Nephron (organoid): ENCODE measurements at regions not wholly inside any gene's neighbourhood (a gene's known extent, or its start where the extent isn't known, plus 50 kb on each side); places are given as distances from the start of the nearest gene placed in this dataset.

Source experiments
- H3K27ac Mint-ChIP-seq, 3 experiments: 2 replicates each; pipeline ENCODE4 v1.8.0; 2020; ENCODE audit warnings: mixed read lengths in 3 of 3, mild to moderate bottlenecking in 2 of 3, moderate library complexity in 1 of 3
- H3K27me3 Mint-ChIP-seq: 2 replicates; pipeline ENCODE4 v1.8.0; 2021; ENCODE audit warnings: low read depth, mild to moderate bottlenecking, moderate library complexity, mixed read lengths
- H3K36me3 Mint-ChIP-seq: 2 replicates; pipeline ENCODE4 v1.8.0; 2020; ENCODE audit warnings: low read depth, mixed read lengths
- H3K4me1 Mint-ChIP-seq: 2 replicates; pipeline ENCODE4 v1.8.0; 2020; ENCODE audit warnings: mixed read lengths
- H3K4me3 Mint-ChIP-seq, 3 experiments: 2 replicates each; pipeline ENCODE4 v1.8.0; 2020; ENCODE audit warnings: mild to moderate bottlenecking in 3 of 3, mixed read lengths in 3 of 3, moderate library complexity in 2 of 3
- H3K9me3 Mint-ChIP-seq: 2 replicates; pipeline ENCODE4 v1.8.0; 2020; ENCODE audit warnings: mixed read lengths
- TF ChIP-seq, protein P1 (sequence below), 3 experiments: fragments of 200-600 bp; sonication (generic); IDR thresholded peaks; one replicate each; pipeline ENCODE4 v1.5.0; 2021; ENCODE audit warnings: antibody characterized with exemption in 3 of 3; ENCODE audit not compliant: unreplicated experiment in 3 of 3

DNA sequence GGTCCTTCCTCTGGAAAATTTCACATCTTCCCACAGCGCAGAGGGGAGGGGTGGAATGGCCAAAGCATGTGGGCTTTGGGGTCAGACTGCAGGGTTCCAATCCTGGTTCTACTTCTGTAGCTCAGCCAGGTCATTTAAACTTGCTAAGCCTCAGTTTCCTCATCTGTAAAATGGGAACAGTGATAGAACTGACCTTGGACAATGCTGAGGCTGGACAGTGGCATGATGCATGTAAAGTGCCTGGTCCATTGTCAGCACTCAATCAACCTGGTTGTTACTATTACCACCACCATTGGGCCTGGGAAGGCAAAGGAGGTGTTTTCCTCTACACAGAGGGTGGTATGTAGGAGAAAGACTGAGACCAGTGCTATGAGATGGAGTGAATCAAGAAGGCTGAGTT is 162.8 kb downstream of the VRK1 start:
- H3K27me3 Mint-ChIP-seq, result no peaks in the 10 kb centered on the region
- no peak overlapping the region for H3K4me3 Mint-ChIP-seq
- H3K9me3 Mint-ChIP-seq, result peaks cover 6% of the 10 kb centered on the region
- TF ChIP-seq, protein P1, sequence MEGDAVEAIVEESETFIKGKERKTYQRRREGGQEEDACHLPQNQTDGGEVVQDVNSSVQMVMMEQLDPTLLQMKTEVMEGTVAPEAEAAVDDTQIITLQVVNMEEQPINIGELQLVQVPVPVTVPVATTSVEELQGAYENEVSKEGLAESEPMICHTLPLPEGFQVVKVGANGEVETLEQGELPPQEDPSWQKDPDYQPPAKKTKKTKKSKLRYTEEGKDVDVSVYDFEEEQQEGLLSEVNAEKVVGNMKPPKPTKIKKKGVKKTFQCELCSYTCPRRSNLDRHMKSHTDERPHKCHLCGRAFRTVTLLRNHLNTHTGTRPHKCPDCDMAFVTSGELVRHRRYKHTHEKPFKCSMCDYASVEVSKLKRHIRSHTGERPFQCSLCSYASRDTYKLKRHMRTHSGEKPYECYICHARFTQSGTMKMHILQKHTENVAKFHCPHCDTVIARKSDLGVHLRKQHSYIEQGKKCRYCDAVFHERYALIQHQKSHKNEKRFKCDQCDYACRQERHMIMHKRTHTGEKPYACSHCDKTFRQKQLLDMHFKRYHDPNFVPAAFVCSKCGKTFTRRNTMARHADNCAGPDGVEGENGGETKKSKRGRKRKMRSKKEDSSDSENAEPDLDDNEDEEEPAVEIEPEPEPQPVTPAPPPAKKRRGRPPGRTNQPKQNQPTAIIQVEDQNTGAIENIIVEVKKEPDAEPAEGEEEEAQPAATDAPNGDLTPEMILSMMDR (IDR thresholded peaks at IDR 0.05; ENCODE audit: unreplicated experiment in 3 of 3), result no peak
- H3K27ac Mint-ChIP-seq, result no peak overlapping the region
- no peaks in the 10 kb centered on the region for H3K36me3 Mint-ChIP-seq
- H3K4me1 Mint-ChIP-seq, result no peaks in the 10 kb centered on the region

DNA sequence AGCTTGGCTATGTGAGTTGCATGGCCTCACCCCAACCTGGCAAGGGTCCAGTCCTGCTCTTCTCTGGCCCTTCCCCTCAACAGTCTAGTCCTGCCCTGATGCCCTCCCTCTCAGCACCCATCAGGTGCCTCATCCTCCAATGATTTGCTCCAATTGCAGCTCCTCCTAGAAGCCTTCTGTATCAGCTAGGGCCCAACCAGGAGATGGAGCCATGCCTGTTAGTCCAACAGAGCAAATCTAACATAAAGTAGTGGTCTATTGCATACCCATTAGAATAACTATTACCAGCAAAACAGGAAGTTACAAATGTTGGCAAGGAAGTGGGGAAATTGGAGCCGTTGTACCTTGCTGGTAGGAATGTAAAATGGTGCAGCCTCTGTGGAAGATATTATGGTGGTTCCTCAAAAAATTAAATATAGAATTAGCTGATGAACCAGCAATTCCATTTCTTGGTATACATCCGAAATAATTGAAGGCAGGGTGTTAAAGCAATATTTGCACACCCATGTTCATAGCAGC is 163.5 kb downstream of the VRK1 start:
- H3K4me1 Mint-ChIP-seq, result no peaks in the 10 kb centered on the region
- no peaks in the 10 kb centered on the region for H3K36me3 Mint-ChIP-seq
- H3K27ac Mint-ChIP-seq, result no peak overlapping the region
- H3K27me3 Mint-ChIP-seq, result no peaks in the 10 kb centered on the region
- H3K4me3 Mint-ChIP-seq, result no peak overlapping the region
- TF ChIP-seq, protein P1 (IDR thresholded peaks at IDR 0.05; ENCODE audit: unreplicated experiment in 3 of 3), result no peak
- H3K9me3 Mint-ChIP-seq, result peaks cover 6% of the 10 kb centered on the region

DNA sequence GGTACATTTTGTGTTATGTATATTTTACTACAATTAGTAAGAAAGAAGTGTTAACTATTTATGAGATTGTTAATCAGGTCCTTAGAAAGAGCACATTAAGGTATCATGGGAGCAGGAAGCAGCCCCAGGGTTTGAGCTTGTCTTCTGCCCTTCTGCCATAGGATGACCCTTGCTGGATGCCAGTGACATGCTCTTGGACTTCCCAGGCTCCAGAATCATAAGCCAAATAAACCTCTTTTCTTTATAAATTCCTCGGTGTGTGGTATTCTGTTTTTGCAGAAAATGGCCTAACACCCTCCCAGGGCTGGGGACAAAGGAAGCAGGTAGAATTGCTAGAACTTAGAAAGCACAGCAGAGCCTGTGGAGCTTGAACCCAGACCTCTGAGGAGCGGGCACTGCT is 164.7 kb downstream of the VRK1 start:
- Mint-ChIP-seq H3K36me3 (no peaks in the 10 kb centered on the region), H3K27ac (no peak overlapping the region), H3K9me3 (peaks cover 6% of the 10 kb centered on the region), H3K27me3 (no peaks in the 10 kb centered on the region), H3K4me3 (no peak overlapping the region), H3K4me1 (no peaks in the 10 kb centered on the region)
- TF ChIP-seq, protein P1 (IDR thresholded peaks at IDR 0.05; ENCODE audit: unreplicated experiment in 3 of 3), result no peak

DNA sequence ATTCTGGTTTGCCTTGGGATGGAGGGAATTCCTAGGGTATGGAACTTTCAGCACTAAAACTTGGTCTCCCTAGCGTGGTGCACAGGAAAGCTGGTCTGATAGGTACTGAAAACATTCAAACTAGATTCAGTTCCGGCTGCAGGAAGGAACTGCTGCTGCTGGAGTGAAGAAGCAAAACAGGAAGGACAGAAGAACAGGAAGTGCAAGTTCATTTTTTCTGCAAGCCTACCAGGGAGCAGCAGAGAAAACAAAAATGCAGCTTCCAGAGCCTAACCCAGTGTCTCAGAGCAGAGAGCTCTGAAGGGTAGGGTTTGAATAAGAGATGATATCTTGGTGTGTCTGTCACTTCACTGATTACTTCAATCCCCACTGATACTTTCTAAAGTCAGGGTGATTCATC is 165.2 kb downstream of the VRK1 start:
- H3K36me3 Mint-ChIP-seq, result no peaks in the 10 kb centered on the region
- H3K4me1 Mint-ChIP-seq, result no peaks in the 10 kb centered on the region
- H3K4me3 Mint-ChIP-seq, result no peak overlapping the region
- H3K27me3 Mint-ChIP-seq, result no peaks in the 10 kb centered on the region
- peaks cover 8% of the 10 kb centered on the region for H3K9me3 Mint-ChIP-seq
- H3K27ac Mint-ChIP-seq, result no peak overlapping the region
- TF ChIP-seq, protein P1 (IDR thresholded peaks at IDR 0.05; ENCODE audit: unreplicated experiment in 3 of 3), result no peak

DNA sequence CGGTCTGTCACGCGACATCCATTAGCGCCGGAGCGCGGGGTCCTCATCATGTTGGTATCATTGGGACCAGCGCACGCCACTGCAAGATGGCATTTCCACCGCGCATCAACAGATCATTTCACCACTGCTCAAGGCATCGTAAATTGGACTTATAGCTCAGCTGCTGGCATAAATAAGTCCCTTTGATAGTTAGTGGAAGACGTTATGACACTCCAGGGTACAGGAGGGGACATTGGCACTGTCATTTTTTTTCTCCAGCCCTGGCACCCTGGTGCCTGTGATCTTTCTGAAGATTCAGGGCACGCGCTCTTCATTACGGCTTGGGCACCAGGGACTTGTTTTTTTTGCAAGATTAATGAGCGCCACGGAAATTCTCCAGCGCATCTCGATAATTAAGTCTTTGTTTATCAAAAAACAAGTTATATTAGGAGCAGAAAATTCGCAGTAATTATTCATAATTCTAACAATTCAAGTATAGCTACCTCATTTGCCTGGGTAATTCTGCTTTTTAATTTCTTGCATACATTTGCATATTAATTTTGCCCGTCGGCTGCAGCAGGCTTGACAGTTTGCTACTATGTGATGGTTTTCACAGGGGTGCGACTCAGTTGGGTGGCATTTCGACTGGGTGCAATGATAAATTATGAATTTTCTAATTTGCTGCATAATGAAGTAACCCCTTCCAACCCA is 167.7 kb downstream of the VRK1 start:
- TF ChIP-seq, protein P1 (IDR thresholded peaks at IDR 0.05; ENCODE audit: unreplicated experiment in 3 of 3), result no peak

More for the DNA sequence above, 167.7 kb downstream of the VRK1 start:
- no peak overlapping the region for H3K4me3 Mint-ChIP-seq
- no peak overlapping the region for H3K27ac Mint-ChIP-seq
- no peaks in the 10 kb centered on the region for H3K4me1 Mint-ChIP-seq
- no peaks in the 10 kb centered on the region for H3K27me3 Mint-ChIP-seq
- H3K9me3 Mint-ChIP-seq, result peaks cover 12% of the 10 kb centered on the region
- no peaks in the 10 kb centered on the region for H3K36me3 Mint-ChIP-seq
